BJ (cell line): ENCODE measurements at regions not wholly inside any gene's neighbourhood (a gene's known extent, or its start where the extent isn't known, plus 50 kb on each side); places are given as distances from the start of the nearest gene placed in this dataset.

Source experiments
- CTCF ChIA-PET: fragments of 350-600 bp; formaldehyde crosslinking; extraction: SDS; loops from one replicate; lab custom pipeline; 2021; ENCODE audit warnings: antibody characterized with exemption, inconsistent platforms; lab: Yijun Ruan, JAX
- POLR2A ChIA-PET: fragments of 300-600 bp; sonication (Branson Sonifier 250); formaldehyde crosslinking; extraction: SDS; loops from one replicate; lab custom pipeline; 2021; ENCODE audit warnings: antibody characterized with exemption; lab: Charles Lee
- DNase-seq: peaks from one replicate; pipeline ENCODE4 v3.0.0-alpha.2; 2011; ENCODE audit warnings: low read depth
- H3K27me3 ChIP-seq: 2 replicates; pipeline ENCODE4 v1.6.0; 2011; ENCODE audit warnings: low read length; ENCODE audit not compliant: control insufficient read depth, insufficient read depth
- H3K36me3 ChIP-seq: 2 replicates; pipeline ENCODE4 v1.5.1; 2011; ENCODE audit warnings: low read length; ENCODE audit not compliant: control insufficient read depth, insufficient read depth
- H3K4me3 ChIP-seq: 2 replicates; pipeline ENCODE4 v1.5.1; 2011; ENCODE audit warnings: low read depth, mild to moderate bottlenecking, control low read depth, low read length
- TF ChIP-seq, protein P1 (sequence below): IDR thresholded peaks from 2 replicates; pipeline ENCODE4 v1.5.1; 2011; ENCODE audit warnings: low read depth, mild to moderate bottlenecking, control low read depth, inconsistent platforms, low read length, moderate library complexity; ENCODE audit not compliant: insufficient read depth

GRCh38 chr5:42930934-42931333, 109.2 kb downstream of the ANXA2R start:
- TF ChIP-seq, protein P1, sequence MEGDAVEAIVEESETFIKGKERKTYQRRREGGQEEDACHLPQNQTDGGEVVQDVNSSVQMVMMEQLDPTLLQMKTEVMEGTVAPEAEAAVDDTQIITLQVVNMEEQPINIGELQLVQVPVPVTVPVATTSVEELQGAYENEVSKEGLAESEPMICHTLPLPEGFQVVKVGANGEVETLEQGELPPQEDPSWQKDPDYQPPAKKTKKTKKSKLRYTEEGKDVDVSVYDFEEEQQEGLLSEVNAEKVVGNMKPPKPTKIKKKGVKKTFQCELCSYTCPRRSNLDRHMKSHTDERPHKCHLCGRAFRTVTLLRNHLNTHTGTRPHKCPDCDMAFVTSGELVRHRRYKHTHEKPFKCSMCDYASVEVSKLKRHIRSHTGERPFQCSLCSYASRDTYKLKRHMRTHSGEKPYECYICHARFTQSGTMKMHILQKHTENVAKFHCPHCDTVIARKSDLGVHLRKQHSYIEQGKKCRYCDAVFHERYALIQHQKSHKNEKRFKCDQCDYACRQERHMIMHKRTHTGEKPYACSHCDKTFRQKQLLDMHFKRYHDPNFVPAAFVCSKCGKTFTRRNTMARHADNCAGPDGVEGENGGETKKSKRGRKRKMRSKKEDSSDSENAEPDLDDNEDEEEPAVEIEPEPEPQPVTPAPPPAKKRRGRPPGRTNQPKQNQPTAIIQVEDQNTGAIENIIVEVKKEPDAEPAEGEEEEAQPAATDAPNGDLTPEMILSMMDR, result no peak

GRCh38 chr5:42929871-42930270, 110.2 kb downstream of the ANXA2R start:
- no peaks in the 10 kb centered on the region for H3K36me3 ChIP-seq
- TF ChIP-seq, protein P1, result no peak
- H3K27me3 ChIP-seq, result 0 out of 2 replicates have a peak, but pooled peaks cover 2% of the 10 kb centered on the region
- H3K4me3 ChIP-seq, result no peak overlapping the region
- DNase-seq, result no peak
- ChIA-PET POLR2A (no interaction called here), CTCF (interaction anchor here (1.3 kb wide), 1 partner anchor 21 kb away, joined by 3 read pairs; no protein-coding TSS in a partner anchor)

More at GRCh38 chr5:42930934-42931333, 109.2 kb downstream of the ANXA2R start:
- no peak for DNase-seq
- H3K4me3 ChIP-seq, result no peak overlapping the region
- no peaks in the 10 kb centered on the region for H3K36me3 ChIP-seq
- no peaks in the 10 kb centered on the region for H3K27me3 ChIP-seq
- ChIA-PET POLR2A (no interaction called here), CTCF (no interaction called here)

- Histone ChIP-seq H3K4me3 (no peak overlapping the region), H3K27me3 (0 out of 2 replicates have a peak, but pooled peaks cover 2% of the 10 kb centered on the region), H3K36me3 (no peaks in the 10 kb centered on the region)
- POLR2A ChIA-PET, result no interaction called here
- TF ChIP-seq, protein P1, result no peak
- CTCF ChIA-PET, result interaction anchor here (0.6 to 3.8 kb wide), 2 partner anchors 18 to 22 kb away, joined by 7 to 13 read pairs; no protein-coding TSS in a partner anchor
- no peak for DNase-seq
Observed at GRCh38 chr5:42927730-42928129, 112.4 kb downstream of the ANXA2R start.

GRCh38 chr5:42924686-42925085, 113.0 kb upstream of the SELENOP start:
- no peaks in the 10 kb centered on the region for H3K36me3 ChIP-seq
- ChIA-PET CTCF (no interaction called here), POLR2A (no interaction called here)
- DNase-seq, result no peak
- H3K4me3 ChIP-seq, result no peak overlapping the region
- TF ChIP-seq, protein P1, result no peak
- H3K27me3 ChIP-seq, result 0 out of 2 replicates have a peak, but pooled peaks cover 2% of the 10 kb centered on the region

DNA sequence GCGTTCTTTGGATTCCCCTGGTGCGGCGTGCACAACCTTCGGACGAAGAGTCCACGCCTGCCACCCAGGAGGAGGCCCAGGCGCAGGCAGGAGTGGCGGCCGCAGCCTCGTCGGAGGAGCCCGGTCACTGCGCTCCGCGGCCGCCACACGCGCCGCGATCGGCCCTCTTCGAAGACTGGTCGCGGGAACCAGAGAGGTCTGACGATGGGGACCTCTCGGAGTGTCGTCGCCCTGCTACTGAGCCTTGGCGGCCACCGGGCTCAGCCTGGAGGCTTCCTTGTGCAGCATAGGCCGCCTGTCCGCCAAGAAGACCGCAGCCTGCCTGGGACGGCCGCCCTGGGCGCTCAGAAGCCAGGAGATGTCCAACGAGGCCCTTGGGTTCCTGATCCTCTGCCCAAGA, 112.5 kb upstream of the SELENOP start:
- DNase-seq, result no peak
- no peaks in the 10 kb centered on the region for H3K36me3 ChIP-seq
- 0 out of 2 replicates have a peak, but pooled peaks cover 2% of the 10 kb centered on the region for H3K27me3 ChIP-seq
- TF ChIP-seq, protein P1, result no peak
- ChIA-PET CTCF (interaction anchor here (1.0 kb wide), 1 partner anchor 19 kb away, joined by 3 read pairs; no protein-coding TSS in a partner anchor), POLR2A (no interaction called here)
- H3K4me3 ChIP-seq, result no peak overlapping the region
